HCT116 (cell line): ENCODE measurements at regions not wholly inside any gene's neighbourhood (a gene's known extent, or its start where the extent isn't known, plus 50 kb on each side); places are given as distances from the start of the nearest gene placed in this dataset.

ENCODE experiments used
- ATAC-seq: fragments of 200-7000 bp; cut with Tn5 transposase; 2 replicates; pipeline ENCODE4 v1.9.1; 2020; ENCODE audit warnings: mild to moderate bottlenecking, moderate library complexity
- BruUV-seq: library from RNA; stranded (reverse); fragments of 400-500 nt; replicated peaks from 2 replicates; lab custom pipeline; 2021; lab: Mats Ljungman, UMichigan
- CTCF ChIA-PET: fragments of 300-600 bp; sonication (Branson Sonifier 250); formaldehyde crosslinking; loops from one replicate; lab custom pipeline; 2021; ENCODE audit warnings: antibody characterized with exemption; lab: Charles Lee
- POLR2A ChIA-PET: fragments of 300-600, 350-600 bp; sonication (Branson Sonifier 250); formaldehyde crosslinking; loops from one replicate; lab custom pipeline; 2021; ENCODE audit warnings: antibody characterized with exemption; lab: Charles Lee
- RAD21 ChIA-PET, 2 experiments: fragments of 300-600 bp; sonication (Branson Sonifier 250); formaldehyde crosslinking; loops; one replicate each; lab custom pipeline; 2023; ENCODE audit warnings: low total read pairs in 2 of 2; ENCODE audit not compliant: uncharacterized antibody in 2 of 2, unreplicated experiment in 2 of 2, low non-redundant PET in 1 of 2; lab: Charles Lee
- DNase-seq: peaks from one replicate; pipeline ENCODE4 v3.0.0-alpha.2; 2010; ENCODE audit warnings: low read depth, low spot score
- H2AFZ ChIP-seq: fragments of 200-600 bp; shearing (Covaris generic), sonication (generic); 2 replicates; pipeline ENCODE4 v1.6.1; 2017; ENCODE audit warnings: low read depth, mixed run types, mixed read lengths, antibody characterized with exemption, low read length; ENCODE audit not compliant: poor library complexity, severe bottlenecking
- H3K27ac ChIP-seq: 2 replicates; pipeline ENCODE4 v1.5.1; 2012; ENCODE audit warnings: low read depth, low read length
- H3K27me3 ChIP-seq: fragments of 200-600 bp; sonication (generic); 2 replicates; pipeline ENCODE4 v1.6.1; 2016; ENCODE audit warnings: mixed run types, low read length, mixed read lengths; ENCODE audit not compliant: insufficient read depth
- H3K36me3 ChIP-seq, 2 experiments: fragments of 200-500 bp in 1 of 2; fragments of 200-600 bp in 1 of 2; sonication (Bioruptor generic) in 1 of 2; sonication (generic) in 1 of 2; 2 replicates each; pipeline versions ENCODE4 v1.5.1 to v1.6.1; 2014 to 2016; ENCODE audit warnings: low read length in 2 of 2, inconsistent platforms in 1 of 2, mixed read lengths in 1 of 2, mixed run types in 1 of 2; ENCODE audit not compliant: insufficient read depth in 2 of 2, control insufficient read depth in 1 of 2
- H3K4me1 ChIP-seq, 2 experiments: fragments of 200-600 bp in 1 of 2; sonication (generic) in 1 of 2; 2 replicates each; pipeline versions ENCODE4 v1.5.1 to v1.6.1; 2012 to 2017; ENCODE audit warnings: low read length in 2 of 2, inconsistent platforms in 1 of 2, mild to moderate bottlenecking in 1 of 2, mixed read lengths in 1 of 2, mixed run types in 1 of 2, moderate library complexity in 1 of 2; ENCODE audit not compliant: insufficient read depth in 2 of 2, control insufficient read depth in 1 of 2
- H3K4me2 ChIP-seq: fragments of 200-600 bp; sonication (generic); 2 replicates; pipeline ENCODE4 v1.6.1; 2017; ENCODE audit warnings: mixed run types, low read length, mixed read lengths
- H3K4me3 ChIP-seq, 2 experiments: fragments of 200-600 bp in 1 of 2; sonication (generic) in 1 of 2; replicated peaks in 1 of 2; 2 replicates each; pipeline ENCODE4 v1.5.1; 2011 to 2016; ENCODE audit warnings: low read length in 2 of 2, control low read depth in 1 of 2, low read depth in 1 of 2, mild to moderate bottlenecking in 1 of 2, mixed read lengths in 1 of 2, mixed run types in 1 of 2
- H3K79me2 ChIP-seq: fragments of 200-600 bp; sonication (generic); 2 replicates; pipeline ENCODE4 v1.6.1; 2017; ENCODE audit warnings: mild to moderate bottlenecking, mixed run types, low read length, moderate library complexity, mixed read lengths; ENCODE audit not compliant: insufficient read depth
- H3K9ac ChIP-seq: fragments of 200-600 bp; sonication (generic); 2 replicates; pipeline ENCODE4 v1.6.1; 2016; ENCODE audit warnings: low read length, mixed read lengths
- H3K9me2 ChIP-seq: fragments of 200-600 bp; sonication (generic), shearing (Covaris generic); 2 replicates; pipeline ENCODE4 v1.6.1; 2017; ENCODE audit warnings: mixed run types, mild to moderate bottlenecking, moderate library complexity; ENCODE audit not compliant: insufficient read depth
- H3K9me3 ChIP-seq, 2 experiments: fragments of 200-500 bp in 1 of 2; fragments of 200-600 bp in 1 of 2; sonication (Bioruptor generic) in 1 of 2; sonication (generic) in 1 of 2; 2 replicates each; pipeline ENCODE4 v1.6.1; 2014 to 2017; ENCODE audit warnings: low read length in 2 of 2, mixed read lengths in 2 of 2, inconsistent platforms in 1 of 2, low read depth in 1 of 2, mild to moderate bottlenecking in 1 of 2, mixed run types in 1 of 2, moderate library complexity in 1 of 2; ENCODE audit not compliant: control insufficient read depth in 1 of 2, insufficient read depth in 1 of 2
- H4K20me1 ChIP-seq: fragments of 200-600 bp; sonication (generic), shearing (Covaris generic); 2 replicates; pipeline ENCODE4 v1.6.1; 2017; ENCODE audit warnings: mixed run types, mild to moderate bottlenecking, moderate library complexity; ENCODE audit not compliant: insufficient read depth
- CEBPB ChIP-seq: IDR thresholded peaks from 2 replicates; pipeline ENCODE4 v1.6.1; 2012; ENCODE audit warnings: low read depth
- FOSL1 ChIP-seq: IDR thresholded peaks from 2 replicates; pipeline ENCODE4 v1.6.1; 2012; ENCODE audit warnings: low read depth
- intact Hi-C: fragments of 100-400 bp; cut with micrococcal nuclease; formaldehyde crosslinking; loops from 2 replicates; pipeline ENCODE4 v1.10.0; 2022
- TF ChIP-seq, protein P1 (sequence below), 3 experiments: fragments of 200-600 bp in 1 of 3; sonication (generic) in 1 of 3; IDR thresholded peaks in 2 of 3; conservative IDR thresholded peaks in 1 of 3; 2 replicates each; pipeline ENCODE4 v1.5.1; 2012 to 2017; ENCODE audit warnings: low read depth in 2 of 3, low read length in 2 of 3, antibody characterized with exemption in 1 of 3, borderline replicate concordance in 1 of 3, control low read depth in 1 of 3, mild to moderate bottlenecking in 1 of 3, mixed read lengths in 1 of 3, mixed run types in 1 of 3, moderate library complexity in 1 of 3; ENCODE audit not compliant: insufficient read depth in 1 of 3

- peak; percentile 82 for ATAC-seq
Observed at GRCh38 chr17:34527908-34528470, 51.4 kb upstream of the TMEM132E start.

More at GRCh38 chr17:34527908-34528470, 51.4 kb upstream of the TMEM132E start:
- Histone ChIP-seq H3K27me3 (peaks cover 57% of the 10 kb centered on the region), H3K4me2 (no peak overlapping the region), H3K9me2 (no peaks in the 10 kb centered on the region), H3K9me3 (no peaks in the 10 kb centered on the region), H3K4me1 (no peaks in the 10 kb centered on the region), H2AFZ (no peak overlapping the region), H3K4me3 (no peak overlapping the region), H3K79me2 (no peaks in the 10 kb centered on the region), H3K9ac (no peak overlapping the region), H3K36me3 (no peaks in the 10 kb centered on the region), H3K27ac (no peak overlapping the region), H4K20me1 (no peaks in the 10 kb centered on the region)
- ChIA-PET RAD21 (no interaction called here), CTCF (interaction anchor here (1.4 kb wide), 1 partner anchor 14 kb away, joined by 4 read pairs; no protein-coding TSS in a partner anchor), POLR2A (interaction anchor here (0.7 kb wide), 1 partner anchor 8 kb away, joined by 3 read pairs; no protein-coding TSS in a partner anchor)
- BruUV-seq = no TSS peak
- TF ChIP-seq CEBPB = no peak
- no peak for TF ChIP-seq FOSL1
- TF ChIP-seq, protein P1, sequence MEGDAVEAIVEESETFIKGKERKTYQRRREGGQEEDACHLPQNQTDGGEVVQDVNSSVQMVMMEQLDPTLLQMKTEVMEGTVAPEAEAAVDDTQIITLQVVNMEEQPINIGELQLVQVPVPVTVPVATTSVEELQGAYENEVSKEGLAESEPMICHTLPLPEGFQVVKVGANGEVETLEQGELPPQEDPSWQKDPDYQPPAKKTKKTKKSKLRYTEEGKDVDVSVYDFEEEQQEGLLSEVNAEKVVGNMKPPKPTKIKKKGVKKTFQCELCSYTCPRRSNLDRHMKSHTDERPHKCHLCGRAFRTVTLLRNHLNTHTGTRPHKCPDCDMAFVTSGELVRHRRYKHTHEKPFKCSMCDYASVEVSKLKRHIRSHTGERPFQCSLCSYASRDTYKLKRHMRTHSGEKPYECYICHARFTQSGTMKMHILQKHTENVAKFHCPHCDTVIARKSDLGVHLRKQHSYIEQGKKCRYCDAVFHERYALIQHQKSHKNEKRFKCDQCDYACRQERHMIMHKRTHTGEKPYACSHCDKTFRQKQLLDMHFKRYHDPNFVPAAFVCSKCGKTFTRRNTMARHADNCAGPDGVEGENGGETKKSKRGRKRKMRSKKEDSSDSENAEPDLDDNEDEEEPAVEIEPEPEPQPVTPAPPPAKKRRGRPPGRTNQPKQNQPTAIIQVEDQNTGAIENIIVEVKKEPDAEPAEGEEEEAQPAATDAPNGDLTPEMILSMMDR (IDR thresholded peaks at IDR 0.05 in 2 of 3, conservative IDR thresholded peaks at IDR 0.05 in 1 of 3; ENCODE audit: borderline replicate concordance in 1 of 3, insufficient read depth in 1 of 3, low read depth in 2 of 3, low read length in 2 of 3) = peak in 2 of 3 experiments; percentile 54 to 62; a peak in 4 of 6 replicates
- intact Hi-C loops = no loop called here
- no peak for DNase-seq
